Gastrocnemius medialis (tissue), 4 donors: ENCODE measurements at regions not wholly inside any gene's neighbourhood (a gene's known extent, or its start where the extent isn't known, plus 50 kb on each side); places are given as distances from the start of the nearest gene placed in this dataset.

Experiments
- CTCF ChIP-seq, 5 experiments: fragments of 450-650 bp in 3 of 5; fragments of 200-600 bp in 2 of 5; sonication (generic) in 2 of 5; IDR thresholded peaks in 4 of 5; conservative IDR thresholded peaks in 1 of 5; 1 replicate in 4 of 5; 2 replicates in 1 of 5; pipeline ENCODE4 v1.5.1; 2016 to 2019; ENCODE audit warnings: antibody characterized with exemption in 5 of 5, mild to moderate bottlenecking in 3 of 5, moderate library complexity in 3 of 5
- POLR2A ChIP-seq, 2 donors: fragments of 450-650 bp; IDR thresholded peaks; one replicate each; pipeline ENCODE4 v1.6.1; 2017; ENCODE audit warnings: antibody characterized with exemption in 2 of 2, mild to moderate bottlenecking in 2 of 2, moderate library complexity in 2 of 2

DNA sequence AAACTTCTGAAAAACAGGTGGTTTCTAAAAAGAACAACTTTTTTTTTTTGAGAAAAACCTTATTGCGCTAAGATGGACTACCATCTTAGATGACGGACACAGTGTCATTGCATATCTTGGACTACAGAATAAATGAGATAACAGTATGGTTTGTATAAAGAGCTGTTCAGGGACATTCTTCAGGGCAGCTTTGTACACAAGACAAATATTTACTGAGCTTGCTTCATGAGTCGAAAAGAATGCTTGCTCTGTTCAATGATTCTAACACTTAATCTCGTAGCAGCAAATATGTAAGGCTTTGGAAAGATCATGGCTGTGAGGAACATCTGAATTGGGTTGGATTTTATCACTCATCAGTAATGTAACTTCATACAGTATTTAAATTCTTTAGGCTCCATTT lies 282.5 kb upstream of the CWC22 start:
- no peak for TF ChIP-seq CTCF (IDR thresholded peaks at IDR 0.05 in 4 of 5, conservative IDR thresholded peaks at IDR 0.05 in 1 of 5)
- no peak for TF ChIP-seq POLR2A (IDR thresholded peaks at IDR 0.05)
